ENCODE measurements at regions not wholly inside any gene's neighbourhood (a gene's known extent, or its start where the extent isn't known, plus 50 kb on each side); places are given as distances from the start of the nearest gene placed in this dataset.

- no peak for DNase-seq (ENCODE audit: low read depth)
- H3K4me3 ChIP-seq (ENCODE audit: low read depth, low read length): no peak overlapping the region
- no peak for TF ChIP-seq CTCF (conservative IDR thresholded peaks at IDR 0.05; ENCODE audit: low read depth, low read length)
Observed at GRCh38 chr5:58013542-58014258, 446.2 kb downstream of the PLK2 start.

DNA sequence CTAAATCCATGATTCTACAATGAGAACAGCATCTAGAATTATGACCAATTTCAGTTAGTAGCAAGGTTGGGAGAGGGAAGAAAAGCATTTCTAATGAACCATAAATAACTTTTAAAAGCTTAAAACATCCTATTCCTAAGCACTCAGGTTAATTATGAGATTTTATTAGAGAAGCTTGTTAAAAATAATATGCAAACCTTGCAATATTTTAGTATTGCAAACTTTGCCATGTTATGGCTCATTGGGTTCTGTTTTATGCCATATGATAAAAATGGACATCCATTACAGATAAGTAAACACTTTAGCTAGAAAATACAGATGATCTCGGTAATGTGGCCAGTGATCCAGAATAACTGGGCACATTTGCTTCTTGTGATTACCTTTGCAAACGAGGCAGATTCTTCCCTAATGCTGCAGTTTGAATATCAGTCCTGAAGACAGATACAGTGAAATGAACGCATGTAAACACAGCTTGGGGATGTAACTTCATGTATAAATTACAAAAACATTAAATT lies 447.0 kb downstream of the PLK2 start:
- no peak for DNase-seq (ENCODE audit: low read depth)
- TF ChIP-seq CTCF (conservative IDR thresholded peaks at IDR 0.05; ENCODE audit: low read depth, low read length): no peak
- no peak overlapping the region for H3K4me3 ChIP-seq (ENCODE audit: low read depth, low read length)

DNA sequence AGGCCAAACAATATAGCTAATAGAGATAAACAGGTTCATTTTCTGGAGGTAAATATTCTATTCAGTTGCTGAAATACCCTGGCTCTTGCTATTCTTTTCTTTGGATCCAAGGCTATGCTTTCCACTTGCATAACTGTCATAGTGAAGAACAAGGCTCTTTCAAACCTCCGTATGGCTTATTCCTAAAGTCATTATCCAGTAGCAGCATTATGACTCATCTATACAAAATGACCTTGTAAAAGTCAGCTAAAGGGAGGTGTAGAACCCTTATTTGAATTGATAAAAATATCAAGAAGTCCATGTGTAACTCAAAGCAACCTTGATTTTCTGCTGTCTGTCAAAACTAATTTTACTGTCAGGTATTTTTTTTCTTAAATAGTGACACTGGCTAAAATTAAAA lies 447.8 kb downstream of the PLK2 start:
- DNase-seq (ENCODE audit: low read depth): no peak
- no peak overlapping the region for H3K4me3 ChIP-seq (ENCODE audit: low read depth, low read length)
- TF ChIP-seq CTCF (conservative IDR thresholded peaks at IDR 0.05; ENCODE audit: low read depth, low read length): no peak

GRCh38 chr5:58011301-58011700 lies 448.6 kb downstream of the PLK2 start:
- DNase-seq (ENCODE audit: low read depth): no peak
- no peak overlapping the region for H3K4me3 ChIP-seq (ENCODE audit: low read depth, low read length)
- no peak for TF ChIP-seq CTCF (conservative IDR thresholded peaks at IDR 0.05; ENCODE audit: low read depth, low read length)

- TF ChIP-seq CTCF (conservative IDR thresholded peaks at IDR 0.05; ENCODE audit: low read depth, low read length): no peak
- no peak for DNase-seq (ENCODE audit: low read depth)
- H3K4me3 ChIP-seq (ENCODE audit: low read depth, low read length): no peak overlapping the region
Observed at GRCh38 chr5:58009754-58010153, 450.1 kb downstream of the PLK2 start.

DNA sequence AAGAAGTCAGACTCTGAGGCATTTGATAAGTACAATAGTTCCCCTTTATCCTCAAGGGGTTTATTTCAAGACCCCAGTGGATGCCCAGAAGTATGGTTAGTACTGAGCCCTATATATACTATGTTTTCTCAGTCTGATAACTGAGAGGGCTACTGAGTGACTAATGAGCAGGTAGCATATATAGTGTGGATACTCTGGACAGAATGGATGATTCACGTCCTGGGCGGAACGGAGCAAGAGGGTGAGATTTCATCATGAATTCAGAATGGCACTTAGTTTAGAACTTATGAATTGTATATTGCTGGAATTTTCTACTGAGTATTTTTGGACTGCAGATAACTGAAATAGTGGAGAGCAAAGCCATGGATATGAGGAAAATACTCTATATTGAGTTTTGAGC lies 457.6 kb downstream of the PLK2 start:
- DNase-seq (ENCODE audit: low read depth): peak; percentile 61
- no peak overlapping the region for H3K4me3 ChIP-seq (ENCODE audit: low read depth, low read length)
- no peak for TF ChIP-seq CTCF (conservative IDR thresholded peaks at IDR 0.05; ENCODE audit: low read depth, low read length)

GRCh38 chr5:57993866-57994265 lies 466.0 kb downstream of the PLK2 start:
- DNase-seq (ENCODE audit: low read depth): no peak
- TF ChIP-seq CTCF (conservative IDR thresholded peaks at IDR 0.05; ENCODE audit: low read depth, low read length): no peak
- H3K4me3 ChIP-seq (ENCODE audit: low read depth, low read length): no peak overlapping the region
